HG02763 (cell line): ENCODE measurements at regions not wholly inside any gene's neighbourhood (a gene's known extent, or its start where the extent isn't known, plus 50 kb on each side); places are given as distances from the start of the nearest gene placed in this dataset.

Experiments
- ATAC-seq: cut with Tn5 transposase; IDR thresholded peaks from one replicate; pipeline ENCODE4 v1.9.1; 2021; ENCODE audit warnings: mild to moderate bottlenecking, moderate library complexity; ENCODE audit not compliant: unreplicated experiment

- ATAC-seq: no peak
Observed at GRCh38 chr5:4540375-4541173, 599.6 kb upstream of the ADAMTS16 start.

GRCh38 chr5:4541334-4541733, 598.8 kb upstream of the ADAMTS16 start:
- no peak for ATAC-seq

- no peak for ATAC-seq
Observed at GRCh38 chr5:4542145-4542778, 597.9 kb upstream of the ADAMTS16 start.

GRCh38 chr5:4544049-4544670, 596.0 kb upstream of the ADAMTS16 start:
- ATAC-seq: no peak

GRCh38 chr5:4547547-4547946, 592.6 kb upstream of the ADAMTS16 start:
- no peak for ATAC-seq

- ATAC-seq: no peak
Observed at GRCh38 chr5:4548341-4548740, 591.8 kb upstream of the ADAMTS16 start.

- no peak for ATAC-seq
Observed at GRCh38 chr5:4549351-4549750, 590.8 kb upstream of the ADAMTS16 start.

- no peak for ATAC-seq
Observed at GRCh38 chr5:4551034-4551433, 589.1 kb upstream of the ADAMTS16 start.

GRCh38 chr5:4553130-4553529, 587.0 kb upstream of the ADAMTS16 start:
- ATAC-seq: no peak

- no peak for ATAC-seq
Observed at GRCh38 chr5:4553978-4554377, 586.2 kb upstream of the ADAMTS16 start.

GRCh38 chr5:4555725-4556285, 584.3 kb upstream of the ADAMTS16 start:
- ATAC-seq: no peak

- no peak for ATAC-seq
Observed at GRCh38 chr5:4561403-4561802, 578.7 kb upstream of the ADAMTS16 start.

- ATAC-seq: no peak
Observed at GRCh38 chr5:4563400-4563799, 576.7 kb upstream of the ADAMTS16 start.

- no peak for ATAC-seq
Observed at GRCh38 chr5:4570047-4570995, 569.8 kb upstream of the ADAMTS16 start.

GRCh38 chr5:4571248-4571948, 568.7 kb upstream of the ADAMTS16 start:
- no peak for ATAC-seq

- no peak for ATAC-seq
Observed at GRCh38 chr5:4572311-4573100, 567.6 kb upstream of the ADAMTS16 start.

GRCh38 chr5:4575608-4576007, 564.5 kb upstream of the ADAMTS16 start:
- ATAC-seq: no peak

GRCh38 chr5:4576161-4576748, 563.9 kb upstream of the ADAMTS16 start:
- no peak for ATAC-seq

GRCh38 chr5:4576908-4577307, 563.2 kb upstream of the ADAMTS16 start:
- no peak for ATAC-seq
